GM12878 (cell line): ENCODE measurements at regions not wholly inside any gene's neighbourhood (a gene's known extent, or its start where the extent isn't known, plus 50 kb on each side); places are given as distances from the start of the nearest gene placed in this dataset.

Source experiments
- ATAC-seq: fragments of 200-7000 bp; cut with Tn5 transposase; 3 replicates; pipeline ENCODE4 v1.9.1; 2020; ENCODE audit warnings: mild to moderate bottlenecking, moderate library complexity
- BruUV-seq: library from RNA; stranded (reverse); fragments of 400-500 nt; replicated peaks from 2 replicates; lab custom pipeline; 2021; lab: Mats Ljungman, UMichigan
- CTCF ChIA-PET: fragments of 300-600 bp; sonication (Branson Sonifier 250); formaldehyde crosslinking; extraction: SDS; loops from one replicate; lab custom pipeline; 2021; ENCODE audit warnings: inconsistent platforms; lab: Yijun Ruan, JAX
- POLR2A ChIA-PET: fragments of 350-600 bp; formaldehyde crosslinking; extraction: SDS; loops from one replicate; lab custom pipeline; 2021; ENCODE audit warnings: inconsistent platforms; lab: Charles Lee
- RAD21 ChIA-PET: fragments of 300-600 bp; sonication (Branson Sonifier 250); formaldehyde crosslinking; loops from one replicate; lab custom pipeline; 2023; ENCODE audit warnings: antibody characterized with exemption; ENCODE audit not compliant: unreplicated experiment; lab: Charles Lee
- SMC1A ChIA-PET: fragments of 300-600 bp; sonication (Branson Sonifier 250); formaldehyde crosslinking; loops from one replicate; lab custom pipeline; 2023; ENCODE audit not compliant: unreplicated experiment, uncharacterized antibody; lab: Charles Lee
- DNase-seq: peaks from one replicate; pipeline ENCODE4 v3.0.0-alpha.2; 2011; ENCODE audit warnings: low read depth, low spot score
- FAIRE-seq: peaks from 3 replicates; lab custom pipeline; 2011; peaks lifted over from hg19 to GRCh38; lab: Jason Lieb, UNC
- H2AFZ ChIP-seq: 2 replicates; pipeline ENCODE4 v1.6.0; 2011; ENCODE audit warnings: low read depth, low read length, control low read depth; ENCODE audit not compliant: control insufficient read depth
- H3K27ac ChIP-seq: 2 replicates; pipeline ENCODE4 v1.5.1; 2011; ENCODE audit warnings: control low read depth; ENCODE audit not compliant: control insufficient read depth, insufficient read depth
- H3K27me3 ChIP-seq, 2 experiments: replicated peaks in 1 of 2; 2 replicates each; pipeline versions ENCODE4 v1.6.0 to v1.6.1; 2011; ENCODE audit warnings: low read length in 1 of 2; ENCODE audit not compliant: control insufficient read depth in 2 of 2, insufficient read depth in 2 of 2
- H3K36me3 ChIP-seq, 2 experiments: 2 replicates each; pipeline ENCODE4 v1.5.1; 2011; ENCODE audit warnings: low read length in 1 of 2; ENCODE audit not compliant: control insufficient read depth in 2 of 2, insufficient read depth in 2 of 2
- H3K4me1 ChIP-seq: 2 replicates; pipeline ENCODE4 v1.6.1; 2011; ENCODE audit warnings: mild to moderate bottlenecking, low read length, moderate library complexity, mixed read lengths; ENCODE audit not compliant: control insufficient read depth, insufficient read depth
- H3K4me2 ChIP-seq: 2 replicates; pipeline ENCODE4 v1.6.0; 2011; ENCODE audit warnings: control low read depth; ENCODE audit not compliant: control insufficient read depth, insufficient read depth
- H3K4me3 ChIP-seq: fragments of 200-600 bp; sonication (generic); 2 replicates; pipeline ENCODE4 v1.5.1; 2016
- H3K79me2 ChIP-seq: 2 replicates; pipeline ENCODE4 v1.6.0; 2011; ENCODE audit warnings: low read length; ENCODE audit not compliant: control insufficient read depth, insufficient read depth
- H3K9ac ChIP-seq: 2 replicates; pipeline ENCODE4 v1.8.0; 2011; ENCODE audit warnings: low read length, control low read depth, mixed read lengths; ENCODE audit not compliant: control insufficient read depth, insufficient read depth
- H3K9me3 ChIP-seq: replicated peaks from 3 replicates; pipeline ENCODE4 v1.5.1; 2011; ENCODE audit warnings: mild to moderate bottlenecking, low read length; ENCODE audit not compliant: control insufficient read depth, insufficient read depth
- H4K20me1 ChIP-seq: 2 replicates; pipeline ENCODE4 v1.6.0; 2011; ENCODE audit not compliant: control insufficient read depth, insufficient read depth
- CEBPB ChIP-seq, 2 experiments: fragments of 150-350 bp in 1 of 2; IDR thresholded peaks; 2 replicates each; pipeline ENCODE4 v1.6.1; 2012 to 2014; ENCODE audit warnings: low read depth in 2 of 2, low read length in 2 of 2, borderline replicate concordance in 1 of 2, inconsistent platforms in 1 of 2
- FOS ChIP-seq: IDR thresholded peaks from 3 replicates; pipeline ENCODE4 v1.6.1; 2011; ENCODE audit warnings: borderline replicate concordance; ENCODE audit not compliant: insufficient read length; ENCODE audit errors: extremely low read depth
- FOXK2 ChIP-seq: fragments of 450-650 bp; IDR thresholded peaks from 2 replicates; pipeline ENCODE4 v1.6.1; 2017; ENCODE audit warnings: mild to moderate bottlenecking, moderate library complexity
- IRF4 ChIP-seq: IDR thresholded peaks from 2 replicates; pipeline ENCODE4 v1.6.1; 2011; ENCODE audit warnings: low read depth, low read length
- KAT2A ChIP-seq: conservative IDR thresholded peaks from 2 replicates; pipeline ENCODE4 v1.6.1; 2011; ENCODE audit warnings: low read depth, low read length; ENCODE audit not compliant: control insufficient read depth
- KLF5 ChIP-seq: fragments of 450-650 bp; IDR thresholded peaks from 2 replicates; pipeline ENCODE4 v1.6.1; 2014; ENCODE audit warnings: mild to moderate bottlenecking; ENCODE audit not compliant: partially characterized antibody
- RBBP5 ChIP-seq: fragments of 200-600 bp; sonication (generic); conservative IDR thresholded peaks from 2 replicates; pipeline ENCODE4 v1.6.1; 2016
- SREBF1 ChIP-seq: IDR thresholded peaks from 2 replicates; pipeline ENCODE4 v1.6.1; 2012; ENCODE audit warnings: mild to moderate bottlenecking, low read length
- SRF ChIP-seq, 2 experiments: IDR thresholded peaks; 2 replicates each; pipeline ENCODE4 v1.6.1; 2011; ENCODE audit warnings: low read depth in 2 of 2, low read length in 2 of 2, mild to moderate bottlenecking in 1 of 2, moderate library complexity in 1 of 2
- SUZ12 ChIP-seq: fragments of 200-600 bp; sonication (generic); IDR thresholded peaks from one replicate; pipeline ENCODE4 v1.6.1; 2018; ENCODE audit warnings: antibody characterized with exemption, mild to moderate bottlenecking; ENCODE audit not compliant: unreplicated experiment
- TBL1XR1 ChIP-seq: IDR thresholded peaks from 2 replicates; pipeline ENCODE4 v1.6.1; 2012; ENCODE audit warnings: low read depth, low read length, improper control_type of control experiment
- WRNIP1 ChIP-seq: IDR thresholded peaks from 2 replicates; pipeline ENCODE4 v1.6.1; 2011; ENCODE audit warnings: low read depth, low read length, improper control_type of control experiment, borderline replicate concordance
- ZNF24 ChIP-seq: fragments of 450-650 bp; IDR thresholded peaks from 2 replicates; pipeline ENCODE4 v1.6.1; 2017; ENCODE audit warnings: antibody characterized with exemption, mild to moderate bottlenecking
- ZNF384 ChIP-seq: IDR thresholded peaks from 2 replicates; pipeline ENCODE4 v1.6.1; 2012; ENCODE audit warnings: low read depth, mild to moderate bottlenecking, low read length, improper control_type of control experiment, borderline replicate concordance
- WGBS: methylation state at CpG from one replicate; pipeline ENCODE4 v1.1.6; 2016; ENCODE audit warnings: low lambda C conversion rate; ENCODE audit not compliant: insufficient replicate concordance, insufficient coverage; ENCODE audit errors: missing lambda C conversion rate; 5-methylcytosine and 5-hydroxymethylcytosine counted together
- in situ Hi-C: fragments of 300-500 bp; cut with MboI; formaldehyde crosslinking; loops from 9 replicates; pipeline ENCODE4 v1.14.3; 2018; ENCODE audit warnings: mixed read lengths
- intact Hi-C: fragments of 100-400 bp; cut with micrococcal nuclease; formaldehyde crosslinking; loops from one replicate; pipeline ENCODE4 v1.14.2; 2022; ENCODE audit not compliant: unreplicated experiment
- TF ChIP-seq, protein P1 (sequence below): fragments of 450-650 bp; IDR thresholded peaks from 2 replicates; pipeline ENCODE4 v1.6.1; 2017; ENCODE audit warnings: mild to moderate bottlenecking, low read depth, inconsistent platforms; ENCODE audit not compliant: poor library complexity, severe bottlenecking
- TF ChIP-seq, protein P2 (sequence below): IDR thresholded peaks from 2 replicates; pipeline ENCODE4 v1.6.1; 2011; ENCODE audit warnings: mild to moderate bottlenecking, low read depth, low read length, moderate library complexity; ENCODE audit not compliant: insufficient replicate concordance
- TF ChIP-seq, protein P3 (sequence below): fragments of 450-650 bp; IDR thresholded peaks from 2 replicates; pipeline ENCODE4 v1.6.1; 2016; ENCODE audit warnings: mild to moderate bottlenecking, moderate library complexity, borderline replicate concordance

DNA sequence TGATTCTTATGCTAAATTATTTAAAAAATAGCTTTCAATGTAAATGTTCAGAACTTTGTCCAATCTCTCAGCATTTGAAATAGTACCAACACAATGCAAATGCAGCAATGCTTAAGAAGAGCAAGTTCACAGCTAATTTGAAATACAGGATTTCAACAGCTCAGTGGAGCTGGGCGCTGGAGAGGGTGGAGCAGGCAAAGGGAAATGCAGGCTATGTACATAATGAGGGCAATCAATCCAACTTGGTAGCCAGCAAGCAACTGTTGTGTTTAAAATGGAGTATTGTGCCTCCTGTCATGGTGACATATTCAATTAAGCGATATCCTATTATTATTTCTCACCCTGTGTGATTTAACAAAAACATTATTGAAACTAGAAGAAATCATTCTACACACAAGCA is 568.8 kb downstream of the PSAT1 start:
- Histone ChIP-seq H3K36me3 (no peaks in the 10 kb centered on the region), H4K20me1 (no peaks in the 10 kb centered on the region), H3K27me3 (no peaks in the 10 kb centered on the region), H3K9me3 (no peaks in the 10 kb centered on the region), H2AFZ (no peak overlapping the region), H3K4me2 (no peak overlapping the region), H3K79me2 (no peaks in the 10 kb centered on the region)
- ChIA-PET SMC1A (no interaction called here), RAD21 (no interaction called here)
- BruUV-seq: no TSS peak
- no peak for ATAC-seq
- TF ChIP-seq TBL1XR1 (no peak), KLF5 (no peak), KAT2A (no peak), SRF (IDR thresholded peaks at IDR 0.05; ENCODE audit: low read depth in 2 of 2, low read length in 2 of 2) (no peak), SUZ12 (no peak), IRF4 (no peak), WRNIP1 (no peak), ZNF24 (no peak), FOS (no peak), SREBF1 (no peak), FOXK2 (no peak), RBBP5 (no peak), CEBPB (IDR thresholded peaks at IDR 0.05; ENCODE audit: borderline replicate concordance in 1 of 2, low read depth in 2 of 2, low read length in 2 of 2) (no peak), ZNF384 (no peak)
- TF ChIP-seq, protein P1, sequence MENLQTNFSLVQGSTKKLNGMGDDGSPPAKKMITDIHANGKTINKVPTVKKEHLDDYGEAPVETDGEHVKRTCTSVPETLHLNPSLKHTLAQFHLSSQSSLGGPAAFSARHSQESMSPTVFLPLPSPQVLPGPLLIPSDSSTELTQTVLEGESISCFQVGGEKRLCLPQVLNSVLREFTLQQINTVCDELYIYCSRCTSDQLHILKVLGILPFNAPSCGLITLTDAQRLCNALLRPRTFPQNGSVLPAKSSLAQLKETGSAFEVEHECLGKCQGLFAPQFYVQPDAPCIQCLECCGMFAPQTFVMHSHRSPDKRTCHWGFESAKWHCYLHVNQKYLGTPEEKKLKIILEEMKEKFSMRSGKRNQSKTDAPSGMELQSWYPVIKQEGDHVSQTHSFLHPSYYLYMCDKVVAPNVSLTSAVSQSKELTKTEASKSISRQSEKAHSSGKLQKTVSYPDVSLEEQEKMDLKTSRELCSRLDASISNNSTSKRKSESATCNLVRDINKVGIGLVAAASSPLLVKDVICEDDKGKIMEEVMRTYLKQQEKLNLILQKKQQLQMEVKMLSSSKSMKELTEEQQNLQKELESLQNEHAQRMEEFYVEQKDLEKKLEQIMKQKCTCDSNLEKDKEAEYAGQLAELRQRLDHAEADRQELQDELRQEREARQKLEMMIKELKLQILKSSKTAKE: no peak
- TF ChIP-seq, protein P2, sequence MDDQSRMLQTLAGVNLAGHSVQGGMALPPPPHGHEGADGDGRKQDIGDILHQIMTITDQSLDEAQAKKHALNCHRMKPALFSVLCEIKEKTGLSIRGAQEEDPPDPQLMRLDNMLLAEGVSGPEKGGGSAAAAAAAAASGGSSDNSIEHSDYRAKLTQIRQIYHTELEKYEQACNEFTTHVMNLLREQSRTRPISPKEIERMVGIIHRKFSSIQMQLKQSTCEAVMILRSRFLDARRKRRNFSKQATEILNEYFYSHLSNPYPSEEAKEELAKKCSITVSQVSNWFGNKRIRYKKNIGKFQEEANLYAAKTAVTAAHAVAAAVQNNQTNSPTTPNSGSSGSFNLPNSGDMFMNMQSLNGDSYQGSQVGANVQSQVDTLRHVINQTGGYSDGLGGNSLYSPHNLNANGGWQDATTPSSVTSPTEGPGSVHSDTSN: no peak
- TF ChIP-seq, protein P3, sequence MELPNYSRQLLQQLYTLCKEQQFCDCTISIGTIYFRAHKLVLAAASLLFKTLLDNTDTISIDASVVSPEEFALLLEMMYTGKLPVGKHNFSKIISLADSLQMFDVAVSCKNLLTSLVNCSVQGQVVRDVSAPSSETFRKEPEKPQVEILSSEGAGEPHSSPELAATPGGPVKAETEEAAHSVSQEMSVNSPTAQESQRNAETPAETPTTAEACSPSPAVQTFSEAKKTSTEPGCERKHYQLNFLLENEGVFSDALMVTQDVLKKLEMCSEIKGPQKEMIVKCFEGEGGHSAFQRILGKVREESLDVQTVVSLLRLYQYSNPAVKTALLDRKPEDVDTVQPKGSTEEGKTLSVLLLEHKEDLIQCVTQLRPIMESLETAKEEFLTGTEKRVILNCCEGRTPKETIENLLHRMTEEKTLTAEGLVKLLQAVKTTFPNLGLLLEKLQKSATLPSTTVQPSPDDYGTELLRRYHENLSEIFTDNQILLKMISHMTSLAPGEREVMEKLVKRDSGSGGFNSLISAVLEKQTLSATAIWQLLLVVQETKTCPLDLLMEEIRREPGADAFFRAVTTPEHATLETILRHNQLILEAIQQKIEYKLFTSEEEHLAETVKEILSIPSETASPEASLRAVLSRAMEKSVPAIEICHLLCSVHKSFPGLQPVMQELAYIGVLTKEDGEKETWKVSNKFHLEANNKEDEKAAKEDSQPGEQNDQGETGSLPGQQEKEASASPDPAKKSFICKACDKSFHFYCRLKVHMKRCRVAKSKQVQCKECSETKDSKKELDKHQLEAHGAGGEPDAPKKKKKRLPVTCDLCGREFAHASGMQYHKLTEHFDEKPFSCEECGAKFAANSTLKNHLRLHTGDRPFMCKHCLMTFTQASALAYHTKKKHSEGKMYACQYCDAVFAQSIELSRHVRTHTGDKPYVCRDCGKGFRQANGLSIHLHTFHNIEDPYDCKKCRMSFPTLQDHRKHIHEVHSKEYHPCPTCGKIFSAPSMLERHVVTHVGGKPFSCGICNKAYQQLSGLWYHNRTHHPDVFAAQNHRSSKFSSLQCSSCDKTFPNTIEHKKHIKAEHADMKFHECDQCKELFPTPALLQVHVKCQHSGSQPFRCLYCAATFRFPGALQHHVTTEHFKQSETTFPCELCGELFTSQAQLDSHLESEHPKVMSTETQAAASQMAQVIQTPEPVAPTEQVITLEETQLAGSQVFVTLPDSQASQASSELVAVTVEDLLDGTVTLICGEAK: no peak
- TF ChIP-seq, all 136 proteins: peak for 0
- H3K27ac ChIP-seq: no peak overlapping the region
- no peak overlapping the region for H3K9ac ChIP-seq
- DNase-seq: no peak
- intact Hi-C loops: loop anchor here (5.0 kb wide), 1 partner anchor 38 kb away; no protein-coding TSS in a partner anchor
- FAIRE-seq: no peak
- CTCF ChIA-PET: no interaction called here
- in situ Hi-C loops: no loop called here
- H3K4me3 ChIP-seq: no peak overlapping the region
- 19% methylated on average over 2 of the region's 2 CpGs for WGBS
- POLR2A ChIA-PET: no interaction called here
- H3K4me1 ChIP-seq: no peaks in the 10 kb centered on the region
